ENCODE measurements at regions not wholly inside any gene's neighbourhood (a gene's known extent, or its start where the extent isn't known, plus 50 kb on each side); places are given as distances from the start of the nearest gene placed in this dataset.

GRCh38 chrX:37912304-37912703 is 64.9 kb upstream of the DYNLT3 start:
- TF ChIP-seq JUND (IDR thresholded peaks at IDR 0.05): no peak
- TF ChIP-seq CTCF (IDR thresholded peaks at IDR 0.05; ENCODE audit: low read depth, low read length, missing input control): no peak
- TF ChIP-seq GABPA (IDR thresholded peaks at IDR 0.05 in 1 of 2, conservative IDR thresholded peaks at IDR 0.05 in 1 of 2): no peak
- no peak for TF ChIP-seq FOXA1 (IDR thresholded peaks at IDR 0.05)
- TF ChIP-seq REST (IDR thresholded peaks at IDR 0.05): no peak
- no peak for TF ChIP-seq EGR1 (IDR thresholded peaks at IDR 0.05; ENCODE audit: low read depth in 2 of 2)
- TF ChIP-seq TAF1 (conservative IDR thresholded peaks at IDR 0.05): no peak
- TF ChIP-seq RXRA (IDR thresholded peaks at IDR 0.05): no peak
- TF ChIP-seq RAD21 (IDR thresholded peaks at IDR 0.05): no peak
- H3K4me3 ChIP-seq (ENCODE audit: low read depth in 1 of 3, low read length in 3 of 3): no peak overlapping the region
- H3K4me1 ChIP-seq (ENCODE audit: control insufficient read depth in 4 of 4, insufficient read depth in 4 of 4, low read length in 3 of 4): no peaks in the 10 kb centered on the region
- H3K9me3 ChIP-seq (ENCODE audit: control insufficient read depth in 4 of 4, low read length in 3 of 4): no peaks in the 10 kb centered on the region
- H3K36me3 ChIP-seq (ENCODE audit: control insufficient read depth in 4 of 4, insufficient read depth in 3 of 4, low read depth in 1 of 4, low read length in 3 of 4): no peaks in the 10 kb centered on the region
- H3K27me3 ChIP-seq (ENCODE audit: control insufficient read depth in 4 of 4, insufficient read depth in 4 of 4, low read length in 3 of 4): peaks cover 0 to 4% (median 0%) of the 10 kb centered on the region in 4 donors
- DNase-seq (ENCODE audit: low spot score): no peak
- WGBS: 91% methylated on average over 3 of the region's 3 CpGs
- no peak overlapping the region for H3K27ac ChIP-seq (ENCODE audit: low read depth in 1 of 2, low read length in 2 of 2)
- no peak overlapping the region for H3K9ac ChIP-seq (ENCODE audit: low read depth in 1 of 2, low read length in 2 of 2)

GRCh38 chrX:37912777-37913176 is 65.4 kb upstream of the DYNLT3 start:
- H3K9me3 ChIP-seq (ENCODE audit: control insufficient read depth in 4 of 4, low read length in 3 of 4): no peaks in the 10 kb centered on the region
- H3K4me1 ChIP-seq (ENCODE audit: control insufficient read depth in 4 of 4, insufficient read depth in 4 of 4, low read length in 3 of 4): no peaks in the 10 kb centered on the region
- H3K27ac ChIP-seq (ENCODE audit: low read depth in 1 of 2, low read length in 2 of 2): no peak overlapping the region
- no peak overlapping the region for H3K4me3 ChIP-seq (ENCODE audit: low read depth in 1 of 3, low read length in 3 of 3)
- TF ChIP-seq EGR1 (IDR thresholded peaks at IDR 0.05; ENCODE audit: low read depth in 2 of 2) (no peak), RAD21 (IDR thresholded peaks at IDR 0.05) (no peak), CTCF (IDR thresholded peaks at IDR 0.05; ENCODE audit: low read depth, low read length, missing input control) (no peak), GABPA (IDR thresholded peaks at IDR 0.05 in 1 of 2, conservative IDR thresholded peaks at IDR 0.05 in 1 of 2) (no peak), FOXA1 (IDR thresholded peaks at IDR 0.05) (no peak), TAF1 (conservative IDR thresholded peaks at IDR 0.05) (no peak), RXRA (IDR thresholded peaks at IDR 0.05) (no peak), HNF4A (conservative IDR thresholded peaks at IDR 0.05) (no peak), MAX (IDR thresholded peaks at IDR 0.05) (no peak), NR2F2 (IDR thresholded peaks at IDR 0.05) (no peak), FOXA2 (IDR thresholded peaks at IDR 0.05) (no peak), HNF4G (IDR thresholded peaks at IDR 0.05) (no peak), SP1 (IDR thresholded peaks at IDR 0.05) (no peak), ATF3 (IDR thresholded peaks at IDR 0.05) (no peak), YY1 (IDR thresholded peaks at IDR 0.05) (no peak), JUND (IDR thresholded peaks at IDR 0.05) (no peak), REST (IDR thresholded peaks at IDR 0.05) (no peak)
- TF ChIP-seq, protein P1, sequence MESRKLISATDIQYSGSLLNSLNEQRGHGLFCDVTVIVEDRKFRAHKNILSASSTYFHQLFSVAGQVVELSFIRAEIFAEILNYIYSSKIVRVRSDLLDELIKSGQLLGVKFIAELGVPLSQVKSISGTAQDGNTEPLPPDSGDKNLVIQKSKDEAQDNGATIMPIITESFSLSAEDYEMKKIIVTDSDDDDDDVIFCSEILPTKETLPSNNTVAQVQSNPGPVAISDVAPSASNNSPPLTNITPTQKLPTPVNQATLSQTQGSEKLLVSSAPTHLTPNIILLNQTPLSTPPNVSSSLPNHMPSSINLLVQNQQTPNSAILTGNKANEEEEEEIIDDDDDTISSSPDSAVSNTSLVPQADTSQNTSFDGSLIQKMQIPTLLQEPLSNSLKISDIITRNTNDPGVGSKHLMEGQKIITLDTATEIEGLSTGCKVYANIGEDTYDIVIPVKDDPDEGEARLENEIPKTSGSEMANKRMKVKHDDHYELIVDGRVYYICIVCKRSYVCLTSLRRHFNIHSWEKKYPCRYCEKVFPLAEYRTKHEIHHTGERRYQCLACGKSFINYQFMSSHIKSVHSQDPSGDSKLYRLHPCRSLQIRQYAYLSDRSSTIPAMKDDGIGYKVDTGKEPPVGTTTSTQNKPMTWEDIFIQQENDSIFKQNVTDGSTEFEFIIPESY (IDR thresholded peaks at IDR 0.05): no peak
- peaks cover 0 to 4% (median 0%) of the 10 kb centered on the region in 4 donors for H3K27me3 ChIP-seq (ENCODE audit: control insufficient read depth in 4 of 4, insufficient read depth in 4 of 4, low read length in 3 of 4)
- H3K36me3 ChIP-seq (ENCODE audit: control insufficient read depth in 4 of 4, insufficient read depth in 3 of 4, low read depth in 1 of 4, low read length in 3 of 4): no peaks in the 10 kb centered on the region
- no peak for DNase-seq (ENCODE audit: low spot score)
- no peak overlapping the region for H3K9ac ChIP-seq (ENCODE audit: low read depth in 1 of 2, low read length in 2 of 2)
